DOHH2 (cell line): ENCODE measurements at regions not wholly inside any gene's neighbourhood (a gene's known extent, or its start where the extent isn't known, plus 50 kb on each side); places are given as distances from the start of the nearest gene placed in this dataset.

ENCODE experiments used
- H3F3A ChIP-seq: fragments of 200-600 bp; sonication (generic), shearing (Covaris generic); 2 replicates; pipeline ENCODE4 v1.6.0; 2016; ENCODE audit warnings: antibody characterized with exemption, mild to moderate bottlenecking; ENCODE audit not compliant: control insufficient read depth, insufficient read depth
- H3K27ac ChIP-seq: fragments of 200-600 bp; sonication (generic); 2 replicates; pipeline ENCODE4 v1.5.1; 2014; ENCODE audit warnings: low read depth, mild to moderate bottlenecking, low read length, moderate library complexity
- H3K27me3 ChIP-seq: fragments of 200-600 bp; sonication (generic); 2 replicates; pipeline ENCODE4 v1.6.1; 2014; ENCODE audit warnings: mild to moderate bottlenecking, low read length, mixed read lengths; ENCODE audit not compliant: control insufficient read depth
- H3K36me3 ChIP-seq: fragments of 200-600 bp; sonication (generic); 2 replicates; pipeline ENCODE4 v1.6.1; 2014; ENCODE audit warnings: mild to moderate bottlenecking, low read length, moderate library complexity, mixed read lengths; ENCODE audit not compliant: control insufficient read depth
- H3K4me1 ChIP-seq: fragments of 200-600 bp; sonication (generic); 2 replicates; pipeline ENCODE4 v1.6.1; 2014; ENCODE audit warnings: mild to moderate bottlenecking, low read length, mixed read lengths; ENCODE audit not compliant: control insufficient read depth
- H3K4me2 ChIP-seq: fragments of 200-600 bp; sonication (generic); 2 replicates; pipeline ENCODE4 v1.6.0; 2014; ENCODE audit warnings: mild to moderate bottlenecking, low read length, moderate library complexity
- H3K4me3 ChIP-seq: fragments of 200-600 bp; sonication (generic); 2 replicates; pipeline ENCODE4 v1.5.1; 2014; ENCODE audit warnings: mild to moderate bottlenecking, low read length, mixed read lengths
- H3K79me2 ChIP-seq: fragments of 200-600 bp; sonication (generic); 2 replicates; pipeline ENCODE4 v1.6.1; 2014; ENCODE audit warnings: mild to moderate bottlenecking, low read length, mixed read lengths; ENCODE audit not compliant: control insufficient read depth
- H3K9me2 ChIP-seq: fragments of 200-600 bp; sonication (generic); replicated peaks from 2 replicates; pipeline ENCODE4 v1.6.1; 2014; ENCODE audit warnings: mild to moderate bottlenecking, low read length, mixed read lengths; ENCODE audit not compliant: control insufficient read depth
- H3K9me3 ChIP-seq: fragments of 200-600 bp; sonication (generic); 2 replicates; pipeline ENCODE4 v1.6.1; 2014; ENCODE audit warnings: antibody characterized with exemption, low read length, mixed read lengths; ENCODE audit not compliant: control insufficient read depth, insufficient read depth
- H4K20me1 ChIP-seq: fragments of 200-600 bp; sonication (generic); 2 replicates; pipeline ENCODE4 v1.6.0; 2014; ENCODE audit warnings: low read depth, mild to moderate bottlenecking, antibody characterized with exemption, low read length, moderate library complexity; ENCODE audit not compliant: control insufficient read depth, insufficient read depth
- EZH2phosphoT487 ChIP-seq: fragments of 200-600 bp; sonication (generic); IDR thresholded peaks from 2 replicates; pipeline ENCODE4 v1.6.1; 2017; ENCODE audit warnings: borderline replicate concordance, mild to moderate bottlenecking, antibody characterized with exemption, low read length, moderate library complexity, mixed read lengths
- TF ChIP-seq, protein P1 (sequence below): fragments of 200-600 bp; sonication (generic); IDR thresholded peaks from one replicate; pipeline ENCODE4 v1.5.1; 2014; ENCODE audit warnings: antibody characterized with exemption, mild to moderate bottlenecking, low read depth, low read length; ENCODE audit not compliant: poor library complexity, severe bottlenecking

DNA sequence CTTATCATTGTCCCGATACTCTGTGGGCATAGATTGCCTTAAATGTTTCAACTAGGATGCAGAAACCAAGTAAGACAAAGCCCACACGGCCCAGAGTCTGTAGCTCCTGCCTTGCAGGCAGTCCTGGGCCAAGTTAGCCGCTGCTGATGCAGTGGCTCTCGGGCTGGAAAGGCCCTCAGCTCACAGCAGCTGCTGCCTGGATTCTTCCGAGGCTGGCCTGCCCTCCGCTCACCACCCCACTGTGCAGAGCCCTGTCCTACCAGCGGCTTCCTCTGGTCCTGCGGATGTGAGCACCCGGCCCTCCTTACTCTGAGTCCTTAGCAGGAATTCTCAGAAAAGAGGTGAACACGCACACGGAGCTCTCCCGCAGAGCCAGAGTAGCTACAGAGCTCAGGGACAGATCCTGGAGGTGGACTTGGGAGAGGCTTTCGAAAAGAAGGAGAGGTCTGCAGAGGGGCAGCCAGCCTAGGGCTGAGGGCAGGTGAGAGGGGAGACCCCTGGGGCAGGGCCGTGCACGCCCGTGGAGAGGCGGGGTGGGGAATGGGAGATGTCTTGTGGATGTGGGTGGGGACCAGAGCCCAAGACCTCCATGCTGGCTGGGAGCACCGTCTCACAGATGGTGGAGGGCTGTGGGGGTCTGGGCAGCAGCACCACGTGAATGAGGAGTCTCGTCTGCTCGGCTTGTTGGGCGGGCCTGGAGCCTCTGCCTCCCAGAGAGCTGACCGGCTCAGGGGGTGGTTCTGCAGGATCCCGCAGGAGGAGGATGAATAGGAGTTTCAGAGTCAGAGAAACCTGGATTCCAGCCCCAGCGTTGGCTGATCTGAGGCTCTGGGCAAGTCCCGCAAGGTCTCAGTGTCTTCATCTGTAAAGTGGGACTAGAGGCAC, 117.4 kb upstream of the B3GAT1 start:
- H3K4me2 ChIP-seq, result no peak overlapping the region
- H3K9me3 ChIP-seq, result no peaks in the 10 kb centered on the region
- no peaks in the 10 kb centered on the region for H3K79me2 ChIP-seq
- no peaks in the 10 kb centered on the region for H4K20me1 ChIP-seq
- H3K9me2 ChIP-seq, result no peaks in the 10 kb centered on the region
- no peaks in the 10 kb centered on the region for H3K27me3 ChIP-seq
- H3K27ac ChIP-seq, result no peak overlapping the region
- H3K4me3 ChIP-seq, result no peak overlapping the region
- no peaks in the 10 kb centered on the region for H3F3A ChIP-seq
- no peaks in the 10 kb centered on the region for H3K4me1 ChIP-seq
- no peak for TF ChIP-seq EZH2phosphoT487
- TF ChIP-seq, protein P1, sequence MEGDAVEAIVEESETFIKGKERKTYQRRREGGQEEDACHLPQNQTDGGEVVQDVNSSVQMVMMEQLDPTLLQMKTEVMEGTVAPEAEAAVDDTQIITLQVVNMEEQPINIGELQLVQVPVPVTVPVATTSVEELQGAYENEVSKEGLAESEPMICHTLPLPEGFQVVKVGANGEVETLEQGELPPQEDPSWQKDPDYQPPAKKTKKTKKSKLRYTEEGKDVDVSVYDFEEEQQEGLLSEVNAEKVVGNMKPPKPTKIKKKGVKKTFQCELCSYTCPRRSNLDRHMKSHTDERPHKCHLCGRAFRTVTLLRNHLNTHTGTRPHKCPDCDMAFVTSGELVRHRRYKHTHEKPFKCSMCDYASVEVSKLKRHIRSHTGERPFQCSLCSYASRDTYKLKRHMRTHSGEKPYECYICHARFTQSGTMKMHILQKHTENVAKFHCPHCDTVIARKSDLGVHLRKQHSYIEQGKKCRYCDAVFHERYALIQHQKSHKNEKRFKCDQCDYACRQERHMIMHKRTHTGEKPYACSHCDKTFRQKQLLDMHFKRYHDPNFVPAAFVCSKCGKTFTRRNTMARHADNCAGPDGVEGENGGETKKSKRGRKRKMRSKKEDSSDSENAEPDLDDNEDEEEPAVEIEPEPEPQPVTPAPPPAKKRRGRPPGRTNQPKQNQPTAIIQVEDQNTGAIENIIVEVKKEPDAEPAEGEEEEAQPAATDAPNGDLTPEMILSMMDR, result no peak
- H3K36me3 ChIP-seq, result no peaks in the 10 kb centered on the region

DNA sequence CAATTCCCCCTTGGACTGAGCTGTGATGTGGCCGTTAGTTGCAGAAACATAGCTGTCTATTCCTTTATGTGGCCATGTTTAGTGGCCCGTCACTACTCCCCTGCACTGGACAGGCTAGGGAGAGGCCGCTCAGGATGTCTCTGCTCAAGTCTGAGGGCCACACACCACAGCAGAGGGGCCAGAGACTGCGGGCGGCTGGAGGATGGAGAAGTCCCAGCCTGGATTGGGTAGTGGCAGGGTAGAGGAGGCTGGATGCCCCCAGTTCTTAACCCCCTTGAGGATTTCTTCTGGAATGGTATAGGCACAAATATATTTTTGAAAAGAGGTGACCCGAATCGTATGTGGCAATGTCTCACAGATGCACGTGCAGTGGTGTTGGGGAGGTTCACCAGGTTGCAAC, 116.4 kb upstream of the B3GAT1 start:
- Histone ChIP-seq H3K79me2 (no peaks in the 10 kb centered on the region), H3K27me3 (no peaks in the 10 kb centered on the region), H3K9me3 (no peaks in the 10 kb centered on the region), H3F3A (no peaks in the 10 kb centered on the region), H3K4me2 (no peak overlapping the region), H3K9me2 (no peaks in the 10 kb centered on the region), H3K36me3 (no peaks in the 10 kb centered on the region), H3K4me3 (no peak overlapping the region), H3K27ac (no peak overlapping the region), H3K4me1 (no peaks in the 10 kb centered on the region), H4K20me1 (no peaks in the 10 kb centered on the region)
- no peak for TF ChIP-seq EZH2phosphoT487
- TF ChIP-seq, protein P1, result no peak

DNA sequence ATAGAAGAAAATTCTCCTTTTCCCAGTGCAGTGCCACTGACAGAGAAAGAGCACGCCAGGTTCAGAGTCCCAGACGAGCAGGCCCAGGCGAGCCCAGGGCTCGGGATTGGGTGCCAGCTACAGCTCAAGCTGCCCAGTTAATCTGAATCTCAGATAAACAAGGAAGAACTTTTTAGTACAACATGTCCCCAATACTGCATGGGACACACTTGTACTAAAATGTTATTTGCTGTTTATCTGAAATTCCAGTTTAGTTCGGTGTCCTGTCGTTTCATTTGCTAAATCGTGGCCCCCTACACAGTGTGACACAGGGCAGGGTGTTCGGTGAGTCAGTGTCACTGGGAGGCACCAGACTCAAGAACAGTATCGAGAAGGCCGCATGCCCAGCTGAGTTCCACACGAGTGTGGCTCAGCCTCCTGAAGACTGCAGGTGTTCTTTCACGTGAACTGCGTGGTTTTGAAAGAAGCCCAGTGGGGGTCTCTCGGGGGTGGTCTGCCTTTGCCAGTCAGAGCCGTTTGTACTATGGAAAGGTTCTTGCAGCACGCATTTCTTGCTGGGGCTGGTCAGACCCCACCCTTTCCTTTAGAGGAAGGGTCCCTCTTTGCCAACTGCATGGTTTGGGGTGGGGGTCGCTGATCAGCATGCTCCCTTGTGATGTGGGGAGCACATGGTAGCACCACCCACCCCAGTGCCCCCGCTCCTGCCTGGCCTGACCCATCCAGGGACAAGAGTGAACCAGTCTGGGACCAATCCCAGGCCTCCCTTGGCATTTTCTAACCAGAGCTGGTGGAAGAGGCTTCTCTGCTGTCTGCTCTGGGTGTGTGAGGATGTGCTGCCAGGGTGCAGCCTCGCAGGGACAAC, 115.6 kb upstream of the B3GAT1 start:
- Histone ChIP-seq H4K20me1 (no peaks in the 10 kb centered on the region), H3K9me2 (no peaks in the 10 kb centered on the region), H3K27ac (no peak overlapping the region), H3F3A (no peaks in the 10 kb centered on the region), H3K9me3 (no peaks in the 10 kb centered on the region), H3K4me1 (no peaks in the 10 kb centered on the region), H3K4me3 (no peak overlapping the region), H3K27me3 (no peaks in the 10 kb centered on the region), H3K36me3 (no peaks in the 10 kb centered on the region), H3K4me2 (no peak overlapping the region), H3K79me2 (no peaks in the 10 kb centered on the region)
- no peak for TF ChIP-seq EZH2phosphoT487
- TF ChIP-seq, protein P1, result no peak
